Stimulated activated CD4-positive, alpha-beta T cell treated with anti-CD3 and anti-CD28 coated beads, Interleukin-12 subunit alpha, Interleukin-12 subunit beta, amount 100 ng/mL, for 24 hours (primary cell): ENCODE measurements at regions not wholly inside any gene's neighbourhood (a gene's known extent, or its start where the extent isn't known, plus 50 kb on each side); places are given as distances from the start of the nearest gene placed in this dataset.
"Not testable (repeated sequence)": the region's sequence is repeated elsewhere in the genome, so short reads cannot be mapped to it uniquely, and the experiment has no call there.

ENCODE experiments used
- DNase-seq, 2 experiments: peaks; one replicate each; pipeline ENCODE4 v3.0.0-alpha.2; 2020; ENCODE audit warnings: low read depth in 2 of 2

DNA sequence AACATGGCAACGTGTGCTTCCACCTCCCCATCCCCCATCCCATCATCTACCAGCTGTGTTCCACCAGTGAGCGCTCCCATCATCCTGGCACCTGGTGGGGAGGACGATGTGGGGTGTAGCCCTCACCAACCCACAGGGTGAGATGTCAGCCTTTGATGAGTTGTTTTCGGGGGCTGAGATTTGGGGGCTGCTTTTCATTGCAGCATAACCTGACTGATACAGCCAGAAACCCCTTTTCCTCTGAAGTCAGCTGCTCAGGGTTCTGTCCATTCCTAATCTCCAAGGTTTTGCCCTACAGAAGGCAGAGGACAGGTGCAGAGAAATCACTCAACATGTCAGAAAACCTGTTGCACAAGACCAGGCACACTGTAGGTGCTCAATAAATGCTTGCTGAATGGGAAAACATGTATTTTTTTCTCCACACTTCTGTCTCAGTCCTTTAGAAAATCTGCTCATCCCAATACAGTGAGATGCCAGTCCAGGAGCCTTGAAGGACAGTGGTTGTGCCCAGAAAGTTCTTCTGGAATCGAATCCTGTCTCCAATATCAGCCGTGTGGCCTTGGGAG lies 239.8 kb downstream of the RBM19 start:
- no peak for DNase-seq

DNA sequence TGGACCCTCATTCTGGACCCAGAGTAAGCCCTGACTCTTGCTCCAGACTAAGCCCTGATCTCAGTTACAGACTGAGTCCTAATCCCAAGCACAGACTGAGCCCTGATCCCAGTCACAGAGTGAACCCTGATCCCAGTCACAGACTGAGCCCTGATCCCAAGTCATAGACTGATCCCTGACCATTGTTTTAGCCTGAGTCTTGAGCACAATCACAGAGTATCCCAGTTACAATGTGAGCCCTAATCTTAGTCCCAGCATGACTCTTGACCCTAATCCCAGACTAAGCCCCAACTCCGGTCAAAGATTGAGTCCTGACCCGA lies 240.6 kb downstream of the RBM19 start:
- DNase-seq: no peak

DNA sequence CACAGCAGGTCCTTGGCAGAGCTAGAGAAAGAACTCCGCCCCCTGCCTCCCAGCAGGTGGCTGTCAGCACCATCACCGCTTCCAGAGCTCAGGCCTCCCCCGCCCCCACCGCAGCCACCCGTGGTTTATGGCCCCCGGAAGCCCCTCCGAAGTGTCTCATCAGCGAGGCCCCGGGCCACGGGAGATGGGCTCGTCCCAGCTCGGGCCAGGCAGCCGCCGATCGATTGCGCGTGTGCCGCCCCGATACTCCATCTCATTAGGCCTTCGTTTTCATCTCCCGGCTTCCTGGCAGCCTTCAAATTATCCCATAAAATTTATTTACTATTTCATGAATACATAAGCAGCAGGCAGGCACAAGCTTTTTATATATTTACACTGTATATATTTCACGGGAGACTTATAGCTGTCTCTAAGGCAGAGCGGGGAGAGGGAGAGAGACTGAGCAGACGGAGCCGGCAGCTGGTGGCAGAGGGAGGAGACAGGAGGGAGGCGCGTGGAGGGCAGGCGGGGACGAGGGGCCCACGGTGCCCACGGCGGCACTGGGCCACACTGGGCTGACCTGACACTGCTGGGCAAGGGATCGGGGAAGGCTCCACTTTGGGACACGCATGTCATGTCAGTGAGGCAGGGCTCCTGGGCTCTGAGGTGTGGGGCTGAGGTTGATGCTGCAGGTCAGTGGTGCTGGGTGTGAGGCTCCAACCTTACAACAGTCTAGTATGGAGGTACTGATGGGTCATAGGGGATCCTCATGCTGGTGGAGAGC lies 241.2 kb downstream of the RBM19 start:
- no peak for DNase-seq

DNA sequence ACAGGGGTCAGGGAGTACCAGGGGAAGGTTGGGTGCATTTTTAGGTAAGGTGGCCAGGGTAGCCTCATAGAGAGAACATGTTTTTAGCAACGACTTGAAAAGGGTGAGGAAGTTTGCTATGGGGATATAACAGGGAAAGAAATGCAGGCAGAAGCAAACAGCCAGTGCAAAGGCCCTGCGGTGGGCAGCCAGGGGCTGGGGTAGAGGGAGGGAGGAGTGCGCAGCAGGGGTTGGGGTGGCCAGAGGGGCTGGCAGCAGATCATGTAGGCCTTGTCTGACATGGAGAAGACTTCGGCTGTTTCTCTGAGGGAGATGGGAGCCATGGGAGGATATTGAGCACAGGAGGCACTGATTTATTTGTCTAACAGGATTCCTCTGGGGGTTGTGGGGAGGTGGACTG lies 242.5 kb downstream of the RBM19 start:
- no peak for DNase-seq

DNA sequence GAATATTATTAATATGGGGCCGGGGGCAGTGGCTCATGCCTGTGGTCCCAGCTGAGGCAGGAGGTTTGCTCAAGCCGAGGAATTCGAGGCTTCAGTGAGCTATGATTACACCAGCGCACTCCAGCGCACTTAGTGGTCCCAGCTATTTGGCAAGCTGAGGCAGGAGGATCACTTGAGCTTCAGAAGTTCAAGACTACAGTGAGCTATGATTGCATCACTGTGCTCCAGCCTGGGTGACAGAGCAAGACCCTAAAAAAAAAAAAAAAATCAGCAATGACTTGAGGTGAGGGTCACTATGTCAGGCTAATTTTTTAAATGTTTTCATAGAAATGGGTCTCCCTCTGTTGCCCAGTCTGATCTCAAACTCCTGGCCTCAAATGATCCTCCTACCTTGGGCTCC lies 243.4 kb downstream of the RBM19 start:
- DNase-seq: no peak

DNA sequence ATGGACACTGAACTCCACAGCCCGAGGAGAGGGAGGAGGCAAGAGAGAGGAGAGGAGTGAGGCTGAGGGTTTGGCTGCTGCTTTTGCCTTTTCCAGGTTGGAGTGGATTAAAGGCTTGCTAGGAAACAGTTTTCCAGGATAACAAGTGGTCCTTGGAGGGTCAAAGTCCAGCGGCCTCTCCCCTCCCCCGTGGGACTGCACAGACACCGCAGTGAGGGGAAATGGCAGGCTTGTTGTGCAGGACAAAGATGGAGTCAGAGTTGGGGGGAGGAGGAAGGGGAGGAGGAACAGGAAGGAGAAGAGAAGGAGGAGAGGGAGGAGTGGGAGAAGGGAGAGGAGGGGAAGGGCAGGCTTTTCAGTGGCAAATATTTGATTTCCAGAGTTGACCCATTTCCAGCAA lies 245.5 kb downstream of the RBM19 start:
- no peak for DNase-seq

DNA sequence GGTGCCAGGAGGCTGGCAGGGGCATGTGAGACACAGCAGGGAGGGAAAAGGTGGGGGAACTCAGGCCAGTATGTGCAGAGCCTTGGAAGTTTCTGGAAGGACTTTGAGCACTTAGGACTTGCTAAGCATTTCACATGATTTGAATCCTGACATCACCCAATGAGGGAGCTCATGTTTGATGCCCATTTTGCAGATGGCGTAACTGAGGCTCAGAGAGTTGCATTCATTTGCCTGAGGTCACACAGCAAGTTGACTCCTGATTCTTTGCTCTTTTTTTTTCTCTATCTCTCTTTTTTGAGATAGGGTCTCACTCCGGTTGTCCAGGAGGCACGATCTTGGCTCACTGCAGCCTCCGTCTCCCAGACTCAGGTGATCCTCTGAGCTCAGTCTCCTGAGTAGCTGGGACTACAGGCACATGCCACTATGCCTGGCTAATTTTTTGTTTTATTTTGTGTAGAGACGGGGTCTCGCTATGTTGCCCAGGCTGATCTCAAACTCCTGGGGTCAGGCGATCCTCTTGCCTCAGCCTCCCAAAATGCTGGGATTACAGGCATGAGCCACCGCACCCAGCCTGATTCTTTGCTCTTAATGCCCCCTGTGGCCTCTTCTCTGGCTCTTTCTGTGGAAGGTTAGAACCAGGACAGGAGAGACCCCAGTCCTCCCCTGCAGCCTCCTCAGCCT lies 246.1 kb downstream of the RBM19 start:
- no peak for DNase-seq

DNA sequence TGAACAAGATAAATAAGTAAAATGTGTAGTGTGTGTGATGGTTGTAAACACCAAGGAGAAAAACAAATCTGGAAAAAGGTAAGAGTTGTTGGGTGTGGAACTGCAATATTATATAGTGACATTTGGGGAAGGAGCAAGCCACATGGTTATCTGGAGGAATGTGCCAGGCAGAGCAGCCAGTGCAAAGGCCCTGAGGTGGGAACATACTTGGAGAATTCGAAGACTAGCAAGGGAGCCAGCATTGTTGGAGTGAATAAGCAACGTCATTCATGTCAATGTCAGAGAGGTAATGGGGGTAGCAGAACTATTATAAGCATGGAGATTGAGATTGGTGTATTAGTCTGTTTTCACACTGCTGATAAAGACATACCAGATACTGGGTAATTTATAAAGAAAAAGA lies 241.5 kb upstream of the LHX5 start:
- DNase-seq: no peak

DNA sequence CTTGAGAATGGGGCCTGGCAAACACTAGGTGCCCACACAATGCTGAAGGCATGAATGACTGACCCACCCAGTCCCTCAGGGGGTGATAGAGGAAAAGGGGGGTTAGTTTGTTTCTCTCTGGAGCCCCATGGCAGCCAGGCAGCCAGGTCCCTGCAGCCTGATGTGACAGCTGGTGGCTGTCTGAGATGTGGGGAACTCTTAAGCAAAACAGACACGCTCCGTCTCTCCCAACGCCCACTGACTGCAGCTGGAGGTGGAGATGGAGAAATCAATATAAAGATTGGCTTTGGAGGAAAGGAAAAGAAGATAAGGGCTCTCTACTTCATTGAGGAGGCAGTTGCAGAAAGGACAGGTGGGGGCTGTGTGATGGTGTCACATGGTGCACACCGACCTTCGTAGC lies 240.8 kb upstream of the LHX5 start:
- DNase-seq: no peak

DNA sequence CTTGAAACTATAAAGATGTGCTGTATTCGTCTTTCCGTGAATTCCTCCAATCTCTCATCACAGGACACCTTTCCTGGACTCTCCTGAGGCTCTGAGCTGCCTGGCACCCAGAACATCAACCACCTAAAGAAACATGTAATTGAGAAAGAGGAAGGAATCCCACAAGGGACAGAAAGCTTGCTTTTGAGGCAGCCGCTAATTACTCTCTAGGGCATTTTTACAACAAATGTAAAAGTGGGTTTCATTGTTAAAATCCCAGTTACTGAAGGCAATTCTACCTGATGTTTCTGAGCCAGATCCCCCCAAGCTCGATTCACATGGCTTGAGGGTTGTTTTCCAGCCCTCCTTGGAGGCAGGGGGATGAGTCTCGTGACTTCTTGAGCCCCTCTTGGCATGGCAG lies 238.5 kb upstream of the LHX5 start:
- DNase-seq: no peak

DNA sequence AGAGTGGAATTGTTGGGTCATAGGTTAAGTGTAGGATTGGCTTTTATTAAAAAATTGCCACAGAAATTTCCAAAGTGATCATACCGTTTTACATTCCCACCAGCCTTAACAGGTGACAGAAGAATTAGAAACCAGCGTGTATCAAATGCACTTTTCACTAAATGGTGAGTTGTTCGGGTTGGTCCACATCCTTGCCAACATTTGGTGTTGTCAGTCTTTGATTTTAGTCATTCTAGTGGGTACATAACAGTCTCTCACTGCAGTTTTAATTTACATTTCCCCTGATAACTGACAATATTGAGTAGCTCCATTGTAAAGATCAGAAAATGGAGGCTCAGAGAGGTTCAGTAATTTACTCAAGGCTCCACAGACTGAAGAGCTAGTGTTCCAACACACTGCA lies 237.8 kb upstream of the LHX5 start:
- DNase-seq: no peak

DNA sequence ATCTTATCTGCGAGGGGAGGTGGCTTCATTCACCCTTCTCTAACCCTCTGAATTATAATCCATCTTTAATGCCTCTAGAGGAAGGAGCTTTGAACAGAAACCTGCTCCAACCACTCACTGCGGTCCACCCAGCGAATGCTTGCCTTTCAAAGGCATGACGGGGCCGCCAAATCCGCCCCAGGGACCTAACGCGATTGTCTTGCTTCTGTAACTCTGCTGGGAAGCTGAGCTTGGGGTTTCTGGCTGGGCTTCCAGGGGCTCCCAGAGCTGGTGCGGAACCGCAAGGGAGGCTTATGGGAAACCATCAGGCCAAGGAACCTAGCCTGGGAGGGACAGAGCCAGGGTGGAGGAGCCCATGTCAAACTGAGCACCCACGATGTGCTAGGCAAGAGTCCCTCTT lies 231.2 kb upstream of the LHX5 start:
- DNase-seq: no peak

DNA sequence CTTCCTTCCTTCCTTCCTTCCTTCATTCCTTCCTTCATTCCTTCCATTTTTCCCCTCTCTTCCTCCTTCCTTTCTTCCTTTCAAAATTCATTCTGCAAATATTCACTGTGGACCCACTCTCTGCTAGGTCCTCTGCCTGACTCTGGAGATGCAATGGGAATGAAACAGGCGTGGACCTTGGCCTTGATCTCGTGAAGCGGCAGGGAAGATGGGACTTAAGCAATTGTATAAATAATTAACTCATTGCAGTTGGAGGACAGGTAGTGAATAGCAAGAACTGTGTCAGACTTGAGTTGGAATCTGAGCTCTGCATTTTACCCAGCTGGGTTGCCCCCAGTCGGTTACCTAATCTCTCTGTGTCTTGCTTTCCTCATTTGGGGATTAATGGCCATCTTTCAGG lies 230.6 kb upstream of the LHX5 start:
- no peak for DNase-seq

DNA sequence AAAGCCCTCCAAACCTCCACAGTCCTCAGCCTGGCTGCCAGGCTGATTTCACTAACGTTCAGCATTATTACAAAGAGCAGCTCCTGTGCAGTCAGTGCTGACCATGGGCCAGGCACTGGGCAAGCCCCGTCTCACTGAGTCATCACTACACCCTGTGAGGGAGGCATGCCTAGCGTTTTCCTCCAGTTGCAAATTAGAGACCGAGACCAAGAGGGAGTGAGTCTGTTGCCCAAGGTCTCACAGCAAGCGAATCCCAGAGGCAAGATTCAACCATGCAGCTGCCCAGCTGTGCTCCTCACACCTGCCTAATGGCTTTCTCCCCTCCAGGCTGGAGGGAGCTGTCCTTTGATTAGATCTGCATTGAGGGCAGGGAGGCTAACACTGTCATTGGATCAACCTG lies 229.3 kb upstream of the LHX5 start:
- DNase-seq: no peak

DNA sequence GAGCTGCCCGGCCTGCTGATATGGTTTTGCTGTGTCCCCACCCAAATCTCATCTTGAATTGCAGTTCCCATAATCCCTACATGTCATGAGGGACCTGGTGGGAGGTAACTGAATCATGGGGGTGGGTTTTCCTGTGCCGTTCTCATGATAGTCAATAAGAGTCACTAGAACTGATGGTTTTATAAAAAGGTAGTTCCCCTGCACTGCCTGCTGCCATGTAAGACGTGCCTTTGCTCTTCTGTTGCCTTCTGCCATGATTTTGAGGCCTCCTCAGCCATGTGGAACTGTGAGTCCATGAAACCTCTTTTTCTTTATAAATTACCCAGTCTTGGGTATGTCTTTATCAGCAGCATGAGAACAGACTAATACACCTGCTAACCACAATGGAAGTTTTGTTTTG lies 228.3 kb upstream of the LHX5 start:
- not testable (repeated sequence) for DNase-seq

DNA sequence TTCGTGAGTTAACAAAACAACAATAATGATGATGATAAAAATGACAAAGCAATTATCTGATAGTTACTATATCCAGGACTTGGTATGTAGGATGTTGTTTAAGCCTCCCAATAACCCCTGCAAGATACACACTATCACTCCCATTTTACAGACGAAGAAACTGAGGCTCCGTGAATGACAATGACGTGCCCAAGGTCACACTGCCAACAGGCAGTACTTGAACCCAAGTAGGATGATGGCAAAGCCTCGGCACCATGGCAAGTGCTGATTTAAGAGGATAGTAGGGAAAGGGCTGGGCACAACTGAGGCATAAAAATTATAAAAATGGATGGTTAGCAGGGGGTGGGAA lies 226.8 kb upstream of the LHX5 start:
- no peak for DNase-seq

DNA sequence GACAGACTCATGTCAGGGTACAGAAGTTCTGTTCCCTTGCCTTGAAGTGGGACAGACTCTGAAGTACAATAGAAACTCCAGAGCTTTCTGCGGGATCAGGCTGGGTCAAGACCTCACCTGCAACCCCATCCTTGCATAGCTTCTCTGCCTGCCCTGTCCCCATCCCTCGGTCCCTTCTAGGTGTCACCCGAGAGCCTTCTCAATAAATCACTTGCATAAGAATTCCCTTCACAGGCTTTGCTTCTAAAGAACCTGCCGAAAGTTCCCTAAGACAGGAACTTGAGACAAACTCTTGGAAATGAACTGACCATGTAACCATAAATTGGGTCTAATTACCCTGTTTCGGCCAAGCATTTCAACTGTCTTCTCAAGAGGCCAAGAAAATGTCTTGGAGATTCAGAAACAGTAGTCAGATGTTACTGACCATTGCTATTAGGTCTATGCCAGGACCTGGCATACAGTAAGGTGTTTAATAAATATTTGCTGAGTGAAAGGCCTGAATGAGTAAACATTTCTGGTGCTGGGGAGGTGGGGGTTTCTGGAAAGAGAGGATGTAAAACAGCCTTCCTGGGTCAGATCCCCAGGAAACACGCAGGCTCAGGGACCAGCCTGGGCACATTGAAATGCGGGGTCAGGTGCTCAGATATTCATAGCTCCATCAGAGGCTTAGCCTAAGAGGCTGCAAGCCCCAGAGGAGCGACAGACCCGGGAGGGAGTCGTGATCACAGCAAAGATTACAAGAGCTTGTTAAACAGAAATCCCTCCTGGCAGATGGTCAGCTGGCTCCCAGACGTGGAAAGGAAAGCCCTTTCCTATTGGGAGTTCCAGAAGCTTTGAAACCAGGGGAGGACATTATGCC lies 226.2 kb upstream of the LHX5 start:
- DNase-seq: no peak

DNA sequence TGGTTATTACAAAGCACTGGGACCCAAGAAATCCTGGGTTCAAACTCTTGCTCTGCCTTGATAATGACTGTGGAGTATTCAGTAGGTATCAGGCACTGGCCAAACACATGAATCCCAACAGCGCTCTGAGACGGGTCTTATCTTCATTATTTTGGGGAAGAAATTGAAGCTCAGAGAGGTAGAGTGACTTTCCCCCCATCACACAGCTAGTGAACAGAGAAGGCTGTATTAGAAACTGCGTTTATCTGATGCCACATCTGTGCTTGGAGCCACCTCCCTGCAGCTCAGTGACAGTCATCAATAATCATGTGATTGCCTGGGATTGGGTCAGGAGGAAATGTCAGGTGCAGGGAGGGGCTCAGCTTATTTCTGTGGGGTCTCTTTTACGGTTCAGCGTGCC lies 225.4 kb upstream of the LHX5 start:
- DNase-seq: no peak

DNA sequence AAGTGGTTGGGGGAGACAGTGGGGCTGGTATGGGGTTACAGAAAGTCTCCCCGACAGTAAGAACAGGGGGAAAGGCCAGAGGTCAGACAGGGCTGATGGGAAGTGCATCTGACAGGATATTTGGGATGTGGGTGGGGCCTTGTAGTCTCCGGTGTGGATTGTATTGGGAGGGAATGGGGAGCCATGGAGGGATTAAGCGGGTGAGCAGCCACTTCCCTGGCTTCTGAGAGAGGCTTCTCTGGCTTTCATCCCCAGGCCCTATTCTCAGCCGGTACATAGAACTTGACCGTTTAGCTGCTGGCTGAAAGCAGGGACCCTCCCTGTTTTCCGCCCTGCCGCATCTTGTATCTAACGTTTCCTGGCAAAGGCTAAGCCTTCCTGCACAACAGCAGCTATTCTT lies 222.0 kb upstream of the LHX5 start:
- no peak for DNase-seq

DNA sequence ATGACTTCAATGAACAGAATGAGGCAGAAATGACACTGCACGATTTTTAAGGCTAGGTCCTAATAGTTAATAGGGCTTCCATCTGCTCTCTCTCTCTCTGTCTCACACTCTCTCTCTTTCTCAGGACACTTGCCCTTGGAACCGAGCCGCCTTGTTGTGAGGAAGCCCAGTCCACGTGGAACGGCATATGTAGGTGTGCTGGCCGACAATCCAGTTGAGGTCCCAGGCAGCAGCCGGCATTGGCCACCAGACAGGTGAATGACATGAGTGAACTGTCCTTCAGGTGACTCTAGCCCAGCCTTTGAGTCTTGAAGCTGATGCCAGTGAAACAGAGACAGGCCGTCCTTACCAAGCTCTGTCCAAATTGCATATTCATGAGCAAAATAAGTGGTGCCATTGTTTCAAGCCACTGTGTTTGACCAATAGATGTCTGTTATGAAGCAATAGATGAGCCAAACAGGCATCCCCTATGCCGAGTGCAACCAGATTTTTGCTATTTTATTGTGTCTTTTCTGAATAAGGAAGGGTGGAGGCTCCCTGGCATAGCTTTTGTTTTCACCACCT lies 217.5 kb upstream of the LHX5 start:
- DNase-seq: no peak

DNA sequence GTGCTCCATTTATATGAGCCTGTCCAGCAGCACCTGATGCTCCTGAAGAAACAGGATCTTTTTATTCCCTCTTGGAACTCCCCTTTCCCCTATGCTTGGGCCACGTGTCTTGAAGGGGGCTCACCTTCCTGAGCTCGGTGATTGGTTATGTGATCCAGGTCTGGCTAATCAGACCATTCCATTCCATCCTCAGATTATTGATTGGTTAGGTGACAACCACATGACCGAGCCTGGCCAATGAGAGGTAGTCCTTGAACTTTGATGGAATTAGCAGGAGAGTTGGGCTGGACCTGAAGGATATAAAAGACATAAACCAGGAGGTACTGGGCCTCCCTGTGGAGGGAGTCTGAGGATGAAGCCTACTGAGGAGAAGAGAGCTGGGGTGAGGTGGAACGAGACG lies 216.6 kb upstream of the LHX5 start:
- no peak for DNase-seq
